HAP-1 (cell line): ENCODE measurements at regions not wholly inside any gene's neighbourhood (a gene's known extent, or its start where the extent isn't known, plus 50 kb on each side); places are given as distances from the start of the nearest gene placed in this dataset.
"Not testable (repeated sequence)": the region's sequence is repeated elsewhere in the genome, so short reads cannot be mapped to it uniquely, and the experiment has no call there.

ENCODE experiments used
- DNase-seq, 2 experiments: peaks; one replicate each; pipeline ENCODE4 v3.0.0-alpha.2; 2016 to 2020; ENCODE audit warnings: low spot score in 2 of 2
- H3K27me3 ChIP-seq: fragments of 250-450 bp; sonication (Bioruptor Pico); 2 replicates; pipeline ENCODE4 v1.5.1; 2020; ENCODE audit warnings: low read depth, mild to moderate bottlenecking, moderate library complexity
- H3K36me3 ChIP-seq: fragments of 250-450 bp; sonication (Bioruptor Pico); replicated peaks from 2 replicates; pipeline ENCODE4 v1.5.1; 2020; ENCODE audit warnings: mild to moderate bottlenecking
- H3K4me1 ChIP-seq: fragments of 250-450 bp; sonication (Bioruptor Pico); 2 replicates; pipeline ENCODE4 v1.5.1; 2020; ENCODE audit warnings: mild to moderate bottlenecking
- H3K4me3 ChIP-seq: fragments of 250-450 bp; sonication (Bioruptor Pico); 2 replicates; pipeline ENCODE4 v1.5.1; 2020; ENCODE audit warnings: mild to moderate bottlenecking, moderate library complexity
- H3K9me3 ChIP-seq: fragments of 250-450 bp; sonication (Bioruptor Pico); 2 replicates; pipeline ENCODE4 v1.5.1; 2020; ENCODE audit warnings: mild to moderate bottlenecking, moderate library complexity
- in situ Hi-C: fragments of 300-500 bp; cut with MboI; formaldehyde crosslinking; loops from 3 replicates; pipeline ENCODE4 v1.14.3; 2020; ENCODE audit warnings: low sequenced_read_pairs, inconsistent platforms, mixed read lengths

DNA sequence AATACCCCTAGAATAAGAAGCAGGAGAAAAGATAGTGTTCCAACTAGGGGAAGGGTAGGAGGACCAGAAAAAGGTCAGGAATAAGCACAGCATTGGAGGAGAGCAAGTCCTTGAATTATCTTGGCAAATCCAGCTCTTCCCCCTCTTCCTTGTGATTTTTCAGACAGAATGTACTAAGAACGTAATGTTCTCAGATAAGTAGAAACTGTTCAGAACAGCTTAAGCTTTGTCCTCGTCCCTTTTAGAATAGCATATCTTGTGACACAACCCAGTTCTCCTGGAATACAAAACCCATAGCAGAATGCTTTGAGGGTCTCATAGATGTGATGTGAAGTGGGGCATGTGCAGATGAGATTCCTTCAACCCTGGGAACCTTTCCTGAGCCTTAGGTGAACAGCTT lies 97.4 kb downstream of the EMB start:
- Histone ChIP-seq H3K36me3 (no peaks in the 10 kb centered on the region), H3K27me3 (no peaks in the 10 kb centered on the region), H3K4me3 (no peak overlapping the region), H3K4me1 (no peaks in the 10 kb centered on the region), H3K9me3 (no peaks in the 10 kb centered on the region)
- in situ Hi-C loops = no loop called here
- no peak for DNase-seq

DNA sequence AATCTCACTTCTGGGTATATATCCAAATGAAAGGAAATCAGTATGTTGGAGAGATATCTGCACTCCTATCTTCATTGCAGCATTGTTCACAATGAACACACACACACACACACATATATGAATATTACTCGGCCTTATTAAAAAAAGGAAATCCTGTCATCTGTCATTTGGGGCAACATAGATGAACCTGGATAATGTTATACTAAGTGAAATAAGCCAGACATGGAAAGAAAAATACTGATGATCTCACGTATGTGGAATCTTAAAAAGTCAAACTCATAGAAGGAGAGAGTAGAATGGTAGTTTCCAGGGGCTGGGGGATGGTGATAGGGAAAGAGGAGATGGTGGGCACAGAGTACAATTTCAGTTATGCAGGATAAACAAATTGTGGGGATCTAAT lies 100.3 kb downstream of the EMB start:
- Histone ChIP-seq H3K27me3 (no peaks in the 10 kb centered on the region), H3K4me3 (no peak overlapping the region), H3K4me1 (no peaks in the 10 kb centered on the region), H3K9me3 (no peaks in the 10 kb centered on the region), H3K36me3 (no peaks in the 10 kb centered on the region)
- in situ Hi-C loops = no loop called here
- no peak for DNase-seq

DNA sequence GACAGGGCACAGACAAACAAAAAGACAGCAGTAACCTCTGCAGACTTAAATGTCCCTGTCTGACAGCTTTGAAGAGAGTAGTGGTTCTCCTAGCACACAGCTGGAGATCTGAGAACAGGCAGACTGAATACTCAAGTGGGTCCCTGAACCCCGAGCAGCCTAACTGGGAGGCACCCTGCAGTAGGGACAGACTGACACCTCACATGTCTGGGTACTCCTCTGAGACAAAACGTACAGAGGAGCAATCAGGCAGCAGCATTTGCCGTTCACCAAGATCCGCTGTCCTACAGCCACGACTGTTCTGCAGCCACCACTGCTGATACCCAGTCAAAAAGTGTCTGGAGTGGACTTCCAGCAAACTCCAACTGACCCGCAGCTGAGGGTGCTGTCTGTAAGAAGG lies 110.5 kb downstream of the EMB start:
- H3K9me3 ChIP-seq, in situ Hi-C loops, DNase-seq, H3K4me1 ChIP-seq, H3K4me3 ChIP-seq, H3K27me3 ChIP-seq, H3K36me3 ChIP-seq: not testable (repeated sequence)

DNA sequence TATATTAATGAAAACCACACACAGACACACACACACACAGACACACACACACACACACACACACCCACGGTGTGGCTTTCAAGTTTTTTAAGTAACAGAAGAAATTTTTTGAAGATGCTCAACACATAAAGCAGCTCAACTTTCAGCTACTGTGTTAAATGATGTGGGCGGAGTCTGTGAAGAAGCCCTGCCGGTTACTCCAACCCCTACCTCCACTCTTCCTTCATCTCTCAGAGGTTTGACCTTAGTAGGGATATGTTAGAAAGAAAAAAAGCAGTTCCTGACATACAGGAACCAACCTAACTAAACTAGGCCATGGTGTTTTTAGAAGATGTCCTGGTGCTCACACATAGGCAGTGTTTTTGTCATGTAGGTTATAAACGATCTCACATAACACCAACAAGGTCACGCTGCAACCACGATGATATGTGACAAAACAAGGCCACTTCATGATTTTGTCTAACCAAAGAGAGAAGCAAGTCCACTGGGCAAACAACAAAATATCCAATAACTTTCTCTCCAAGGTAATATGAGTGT lies 112.8 kb downstream of the EMB start:
- Histone ChIP-seq H3K9me3 (no peaks in the 10 kb centered on the region), H3K36me3 (no peaks in the 10 kb centered on the region), H3K4me3 (no peak overlapping the region), H3K27me3 (no peaks in the 10 kb centered on the region), H3K4me1 (no peaks in the 10 kb centered on the region)
- no peak for DNase-seq
- in situ Hi-C loops = no loop called here

DNA sequence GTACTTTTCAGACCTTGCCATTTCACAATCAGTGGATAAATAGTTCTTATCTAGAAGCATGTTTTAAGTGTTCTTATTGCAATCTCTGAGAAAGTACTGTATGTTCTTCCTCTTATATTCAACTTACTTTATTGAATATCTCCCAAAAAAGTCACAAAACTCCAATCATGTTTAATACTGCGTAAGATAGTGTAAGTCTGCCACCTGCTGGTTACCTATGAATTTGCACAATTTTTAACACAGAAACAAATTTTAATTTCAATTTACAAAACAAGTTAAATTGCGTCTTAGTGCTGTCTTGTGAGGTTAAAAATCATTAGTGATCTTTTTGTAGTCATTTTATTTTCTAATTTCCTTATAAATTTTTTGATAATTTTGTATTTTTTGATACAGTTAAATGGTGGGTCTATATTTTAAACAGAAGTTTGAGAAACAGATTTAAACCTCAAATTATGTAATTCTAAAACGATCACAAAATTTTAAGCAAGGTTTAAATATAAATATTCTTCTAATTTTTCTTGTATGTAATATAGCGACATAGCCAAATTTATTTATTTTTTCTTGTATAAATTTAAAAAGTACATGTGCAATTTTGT lies 115.8 kb downstream of the EMB start:
- H3K4me1 ChIP-seq = no peaks in the 10 kb centered on the region
- H3K36me3 ChIP-seq = no peaks in the 10 kb centered on the region
- H3K9me3 ChIP-seq = no peaks in the 10 kb centered on the region
- peak; percentile 20 to 51 for DNase-seq
- no peaks in the 10 kb centered on the region for H3K27me3 ChIP-seq
- no peak overlapping the region for H3K4me3 ChIP-seq
- in situ Hi-C loops = no loop called here

GRCh38 chr5:50320131-50320749 lies 120.8 kb downstream of the EMB start:
- no peak for DNase-seq
- Histone ChIP-seq H3K4me3 (no peak overlapping the region), H3K27me3 (no peaks in the 10 kb centered on the region), H3K36me3 (no peaks in the 10 kb centered on the region), H3K9me3 (no peaks in the 10 kb centered on the region), H3K4me1 (no peaks in the 10 kb centered on the region)
- in situ Hi-C loops = no loop called here

- H3K4me3 ChIP-seq = no peak overlapping the region
- H3K9me3 ChIP-seq = no peaks in the 10 kb centered on the region
- in situ Hi-C loops = no loop called here
- no peaks in the 10 kb centered on the region for H3K4me1 ChIP-seq
- DNase-seq = no peak
- no peaks in the 10 kb centered on the region for H3K36me3 ChIP-seq
- H3K27me3 ChIP-seq = no peaks in the 10 kb centered on the region
Measured at GRCh38 chr5:50318220-50318619, 122.9 kb downstream of the EMB start.

DNA sequence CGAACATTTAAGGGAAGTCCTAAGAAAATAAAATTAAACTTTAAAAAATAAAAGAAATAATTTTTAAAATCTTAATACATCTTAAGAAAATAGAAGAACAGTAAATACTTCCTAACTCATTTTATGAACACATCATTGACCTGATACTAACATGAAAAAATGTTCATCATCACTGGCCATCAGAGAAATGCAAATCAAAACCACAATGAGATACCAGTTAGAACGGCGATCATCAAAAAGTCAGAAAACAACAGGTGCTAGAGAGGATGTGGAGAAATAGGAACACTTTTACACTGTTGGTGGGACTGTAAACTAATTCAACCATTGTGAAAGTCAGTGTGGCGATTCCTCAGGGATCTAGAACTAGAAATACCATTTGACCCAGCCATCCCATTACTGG lies 134.6 kb downstream of the EMB start:
- in situ Hi-C loops, H3K4me1 ChIP-seq, DNase-seq, H3K4me3 ChIP-seq, H3K27me3 ChIP-seq, H3K9me3 ChIP-seq, H3K36me3 ChIP-seq: not testable (repeated sequence)

DNA sequence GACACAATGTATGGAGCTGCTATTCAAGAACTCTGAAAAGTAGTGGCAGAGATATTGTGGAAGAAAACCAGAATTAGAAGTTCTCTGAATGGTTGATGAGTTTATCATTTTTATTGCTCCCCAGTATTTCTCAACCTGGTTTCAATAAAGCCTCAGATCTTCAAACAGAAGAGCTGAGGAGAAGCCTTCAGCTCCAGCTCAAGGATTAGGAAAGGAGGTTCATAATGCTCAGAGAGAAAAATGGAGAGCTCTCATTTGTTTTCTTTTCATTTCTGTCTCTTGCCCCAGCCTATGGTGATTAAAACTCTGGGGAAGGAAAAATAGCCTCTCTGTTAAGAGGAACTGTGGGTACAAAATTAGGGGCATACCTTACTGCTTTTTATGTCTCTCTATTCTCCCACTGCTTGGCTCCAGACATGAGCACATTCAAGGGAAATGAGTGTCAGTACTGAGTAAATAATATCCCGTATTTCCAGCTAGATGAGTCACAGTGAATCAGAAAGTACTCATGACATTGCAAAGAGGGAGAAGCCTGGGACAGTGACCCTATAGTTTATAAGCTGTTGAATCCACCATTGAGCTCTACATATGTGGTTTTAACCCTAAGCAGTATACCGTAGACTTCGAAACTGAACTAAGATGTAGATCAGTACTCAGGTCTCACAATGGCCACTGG lies 138.1 kb downstream of the EMB start:
- H3K27me3 ChIP-seq = no peaks in the 10 kb centered on the region
- DNase-seq = no peak
- no peaks in the 10 kb centered on the region for H3K9me3 ChIP-seq
- H3K4me1 ChIP-seq = no peaks in the 10 kb centered on the region
- H3K4me3 ChIP-seq = no peak overlapping the region
- in situ Hi-C loops = no loop called here
- no peaks in the 10 kb centered on the region for H3K36me3 ChIP-seq

DNA sequence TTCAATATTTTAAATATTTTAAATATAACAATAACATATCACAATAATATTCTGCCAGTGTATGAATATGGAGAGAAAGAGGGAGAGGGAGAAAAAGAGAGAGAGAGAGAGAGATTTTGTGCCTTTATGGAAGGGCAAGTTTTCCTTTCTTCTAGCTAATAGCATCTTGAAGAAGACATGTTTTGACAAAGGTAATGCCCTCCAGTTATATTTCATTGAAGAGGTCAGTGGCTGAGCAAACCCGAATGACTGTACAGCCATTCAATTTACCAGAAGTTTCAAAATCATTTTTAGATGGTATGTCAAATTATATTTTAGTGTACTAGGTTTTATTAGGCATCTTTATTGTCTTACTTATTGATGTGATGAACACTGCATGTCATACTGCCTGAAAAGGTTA lies 139.3 kb downstream of the EMB start:
- H3K4me3 ChIP-seq = no peak overlapping the region
- no peak for DNase-seq
- in situ Hi-C loops = no loop called here
- no peaks in the 10 kb centered on the region for H3K4me1 ChIP-seq
- H3K36me3 ChIP-seq = no peaks in the 10 kb centered on the region
- no peaks in the 10 kb centered on the region for H3K9me3 ChIP-seq
- H3K27me3 ChIP-seq = no peaks in the 10 kb centered on the region

- H3K27me3 ChIP-seq = no peaks in the 10 kb centered on the region
- no peaks in the 10 kb centered on the region for H3K36me3 ChIP-seq
- H3K9me3 ChIP-seq = no peaks in the 10 kb centered on the region
- DNase-seq = no peak
- in situ Hi-C loops = no loop called here
- no peak overlapping the region for H3K4me3 ChIP-seq
- H3K4me1 ChIP-seq = no peaks in the 10 kb centered on the region
Measured at GRCh38 chr5:50300878-50301277, 140.2 kb downstream of the EMB start.

DNA sequence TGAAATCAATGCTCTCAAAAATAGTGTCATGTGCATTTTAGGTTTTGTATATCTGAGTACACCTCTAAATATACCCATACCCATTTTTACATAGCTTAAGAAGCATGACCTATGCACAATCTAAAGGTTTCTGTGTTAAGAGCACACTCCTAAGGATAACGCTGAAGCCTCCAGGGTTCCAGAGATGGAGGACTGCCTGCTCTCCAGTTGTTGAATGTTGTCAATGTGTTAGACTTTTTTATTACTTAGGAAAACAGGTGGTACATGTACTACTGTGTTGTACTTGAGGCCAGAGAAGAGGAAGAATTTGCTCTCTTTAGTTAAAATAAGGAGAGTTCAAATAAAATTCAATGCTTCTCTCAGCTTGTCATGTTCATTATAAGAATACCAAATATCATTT lies 141.2 kb downstream of the EMB start:
- Histone ChIP-seq H3K36me3 (no peaks in the 10 kb centered on the region), H3K4me1 (no peaks in the 10 kb centered on the region), H3K27me3 (no peaks in the 10 kb centered on the region), H3K9me3 (no peaks in the 10 kb centered on the region), H3K4me3 (no peak overlapping the region)
- no peak for DNase-seq
- in situ Hi-C loops = no loop called here

- Histone ChIP-seq H3K4me1 (no peaks in the 10 kb centered on the region), H3K36me3 (no peaks in the 10 kb centered on the region), H3K9me3 (no peaks in the 10 kb centered on the region), H3K27me3 (no peaks in the 10 kb centered on the region), H3K4me3 (no peak overlapping the region)
- in situ Hi-C loops = no loop called here
- DNase-seq = no peak
Measured at GRCh38 chr5:50292735-50293394, 148.2 kb downstream of the EMB start.

DNA sequence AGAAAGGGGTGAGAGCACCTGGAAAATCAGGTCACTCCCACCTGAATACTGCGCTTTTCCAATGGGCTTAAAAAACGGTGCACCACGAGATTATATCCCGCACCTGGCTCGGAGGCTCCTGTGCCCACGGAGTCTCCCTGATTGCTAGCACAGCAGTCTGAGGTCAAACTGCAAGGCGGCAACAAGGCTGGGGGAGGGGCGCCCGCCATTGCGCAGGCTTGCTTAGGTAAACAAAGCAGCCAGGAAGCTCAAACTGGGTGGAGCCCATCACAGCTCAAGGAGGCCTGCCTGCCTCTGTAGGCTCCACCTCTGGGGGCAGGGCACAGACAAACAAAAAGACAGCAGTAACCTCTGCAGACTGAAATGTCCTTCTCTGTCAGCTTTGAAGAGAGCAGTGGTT lies 160.6 kb downstream of the EMB start:
- H3K4me3 ChIP-seq, H3K27me3 ChIP-seq, H3K36me3 ChIP-seq, DNase-seq, H3K9me3 ChIP-seq, H3K4me1 ChIP-seq, in situ Hi-C loops: not testable (repeated sequence)
